SH-SY5Y (cell line): ENCODE measurements at regions not wholly inside any gene's neighbourhood (a gene's known extent, or its start where the extent isn't known, plus 50 kb on each side); places are given as distances from the start of the nearest gene placed in this dataset.

Experiments
- GATA2 ChIP-seq: IDR thresholded peaks from 2 replicates; pipeline ENCODE4 v1.6.1; 2011; ENCODE audit warnings: mild to moderate bottlenecking, low read depth, low read length
- GATA3 ChIP-seq: IDR thresholded peaks from 2 replicates; pipeline ENCODE4 v1.6.1; 2011; ENCODE audit warnings: low read depth, mild to moderate bottlenecking, low read length, moderate library complexity

GRCh38 chr13:69591437-69591836 is 516.2 kb upstream of the ATXN8OS start:
- TF ChIP-seq GATA3 (no peak), GATA2 (no peak)

- no peak for TF ChIP-seq GATA2
- TF ChIP-seq GATA3, result no peak
Observed at GRCh38 chr13:69589531-69590235, 517.9 kb upstream of the ATXN8OS start.

GRCh38 chr13:69585656-69586055 is 522.0 kb upstream of the ATXN8OS start:
- no peak for TF ChIP-seq GATA3
- no peak for TF ChIP-seq GATA2

- no peak for TF ChIP-seq GATA3
- no peak for TF ChIP-seq GATA2
Observed at GRCh38 chr13:69580255-69580654, 527.4 kb upstream of the ATXN8OS start.

- TF ChIP-seq GATA2 (no peak), GATA3 (no peak)
Observed at GRCh38 chr13:69579351-69579750, 528.3 kb upstream of the ATXN8OS start.

- TF ChIP-seq GATA2, result no peak
- no peak for TF ChIP-seq GATA3
Observed at GRCh38 chr13:69571606-69572323, 535.9 kb upstream of the ATXN8OS start.

GRCh38 chr13:69567514-69567913 is 540.1 kb upstream of the ATXN8OS start:
- no peak for TF ChIP-seq GATA3
- TF ChIP-seq GATA2, result no peak

- TF ChIP-seq GATA2, result no peak
Observed at GRCh38 chr13:69566104-69566716, 541.4 kb upstream of the ATXN8OS start.

GRCh38 chr13:69565334-69565733 is 542.3 kb upstream of the ATXN8OS start:
- TF ChIP-seq GATA2 (no peak; the same call in 1 of the 2 replicates), GATA3 (no peak)

GRCh38 chr13:69556540-69557196 is 551.0 kb upstream of the ATXN8OS start:
- TF ChIP-seq GATA2 (no peak), GATA3 (no peak)

GRCh38 chr13:69553976-69554375 is 553.6 kb upstream of the ATXN8OS start:
- no peak for TF ChIP-seq GATA2
- no peak for TF ChIP-seq GATA3

GRCh38 chr13:69551193-69551592 is 556.4 kb upstream of the ATXN8OS start:
- TF ChIP-seq GATA3 (no peak), GATA2 (no peak)

- no peak for TF ChIP-seq GATA2
- no peak for TF ChIP-seq GATA3
Observed at GRCh38 chr13:69547780-69548179, 559.8 kb upstream of the ATXN8OS start.

- TF ChIP-seq GATA2 (no peak), GATA3 (no peak)
Observed at GRCh38 chr13:69545551-69545950, 562.1 kb upstream of the ATXN8OS start.
